ENCODE measurements at regions not wholly inside any gene's neighbourhood (a gene's known extent, or its start where the extent isn't known, plus 50 kb on each side); places are given as distances from the start of the nearest gene placed in this dataset.

- Histone ChIP-seq H2AFZ (ENCODE audit: low read depth, low read length) (no peak overlapping the region), H3K36me3 (ENCODE audit: insufficient read depth, low read length) (no peaks in the 10 kb centered on the region), H3K79me2 (replicated peaks; ENCODE audit: insufficient read depth, low read length) (no peaks in the 10 kb centered on the region), H3K4me3 (ENCODE audit: low read length) (no peak overlapping the region), H3K27me3 (ENCODE audit: insufficient read depth, low read depth, low read length) (no peaks in the 10 kb centered on the region), H3K9me2 (ENCODE audit: insufficient read depth, low read length) (no peaks in the 10 kb centered on the region), H3K9me3 (ENCODE audit: low read length) (no peaks in the 10 kb centered on the region), H3K4me2 (ENCODE audit: low read length) (no peak overlapping the region), H3K9ac (ENCODE audit: low read length) (no peak overlapping the region), H3K27ac (ENCODE audit: low read length) (no peak overlapping the region), H3F3A (ENCODE audit: insufficient read depth, low read length, poor library complexity, severe bottlenecking) (no peaks in the 10 kb centered on the region), H4K20me1 (ENCODE audit: insufficient read depth) (no peaks in the 10 kb centered on the region)
- TF ChIP-seq TAF1 (IDR thresholded peaks at IDR 0.05; ENCODE audit: low read depth) (no peak), EP300 (conservative IDR thresholded peaks at IDR 0.05; ENCODE audit: poor library complexity, severe bottlenecking) (no peak), MXI1 (conservative IDR thresholded peaks at IDR 0.05; ENCODE audit: poor library complexity, severe bottlenecking) (no peak), SMC3 (conservative IDR thresholded peaks at IDR 0.05; ENCODE audit: poor library complexity) (no peak), POLR2AphosphoS5 (IDR thresholded peaks at IDR 0.05) (no peak), REST (IDR thresholded peaks at IDR 0.05; ENCODE audit: borderline replicate concordance) (no peak)
Measured at GRCh38 chr11:116603728-116604323, 169.0 kb downstream of the BUD13 start.

GRCh38 chr11:116602637-116602942, 170.2 kb downstream of the BUD13 start:
- Histone ChIP-seq H3K27me3 (ENCODE audit: insufficient read depth, low read depth, low read length) (no peaks in the 10 kb centered on the region), H2AFZ (ENCODE audit: low read depth, low read length) (no peak overlapping the region), H4K20me1 (ENCODE audit: insufficient read depth) (no peaks in the 10 kb centered on the region), H3K27ac (ENCODE audit: low read length) (no peak overlapping the region), H3K4me3 (ENCODE audit: low read length) (no peak overlapping the region), H3K9ac (ENCODE audit: low read length) (no peak overlapping the region), H3K36me3 (ENCODE audit: insufficient read depth, low read length) (no peaks in the 10 kb centered on the region), H3K9me3 (ENCODE audit: low read length) (no peaks in the 10 kb centered on the region), H3K9me2 (ENCODE audit: insufficient read depth, low read length) (no peaks in the 10 kb centered on the region), H3K79me2 (replicated peaks; ENCODE audit: insufficient read depth, low read length) (no peaks in the 10 kb centered on the region), H3K4me2 (ENCODE audit: low read length) (no peak overlapping the region), H3F3A (ENCODE audit: insufficient read depth, low read length, poor library complexity, severe bottlenecking) (no peaks in the 10 kb centered on the region)
- TF ChIP-seq EZH2 (IDR thresholded peaks at IDR 0.05; ENCODE audit: borderline replicate concordance, insufficient read depth, low read length, poor library complexity, severe bottlenecking) (no peak), CTCF (IDR thresholded peaks at IDR 0.05; ENCODE audit: poor library complexity, severe bottlenecking) (no peak), REST (IDR thresholded peaks at IDR 0.05; ENCODE audit: borderline replicate concordance) (no peak), POLR2AphosphoS5 (IDR thresholded peaks at IDR 0.05) (no peak), TAF1 (IDR thresholded peaks at IDR 0.05; ENCODE audit: low read depth) (no peak), MXI1 (conservative IDR thresholded peaks at IDR 0.05; ENCODE audit: poor library complexity, severe bottlenecking) (no peak), SMC3 (conservative IDR thresholded peaks at IDR 0.05; ENCODE audit: poor library complexity) (no peak), EP300 (conservative IDR thresholded peaks at IDR 0.05; ENCODE audit: poor library complexity, severe bottlenecking) (no peak), RAD21 (conservative IDR thresholded peaks at IDR 0.05) (no peak)

Measured in neural cell (in vitro differentiated cells).